GM21786 (cell line): ENCODE measurements at regions not wholly inside any gene's neighbourhood (a gene's known extent, or its start where the extent isn't known, plus 50 kb on each side); places are given as distances from the start of the nearest gene placed in this dataset.
A peak's percentile ranks its signal among the peaks of the same experiment; 100 is the strongest.
"Not testable (repeated sequence)": the region's sequence is repeated elsewhere in the genome, so short reads cannot be mapped to it uniquely, and the experiment has no call there.

Experiments
- ATAC-seq: cut with Tn5 transposase; IDR thresholded peaks from one replicate; pipeline ENCODE4 v1.9.1; 2021; ENCODE audit not compliant: unreplicated experiment

GRCh38 chrX:78603908-78604307, 55.2 kb downstream of the RTL3 start:
- ATAC-seq, result no peak

- ATAC-seq, result no peak
Measured at GRCh38 chrX:78595901-78596502, 63.1 kb downstream of the RTL3 start.

DNA sequence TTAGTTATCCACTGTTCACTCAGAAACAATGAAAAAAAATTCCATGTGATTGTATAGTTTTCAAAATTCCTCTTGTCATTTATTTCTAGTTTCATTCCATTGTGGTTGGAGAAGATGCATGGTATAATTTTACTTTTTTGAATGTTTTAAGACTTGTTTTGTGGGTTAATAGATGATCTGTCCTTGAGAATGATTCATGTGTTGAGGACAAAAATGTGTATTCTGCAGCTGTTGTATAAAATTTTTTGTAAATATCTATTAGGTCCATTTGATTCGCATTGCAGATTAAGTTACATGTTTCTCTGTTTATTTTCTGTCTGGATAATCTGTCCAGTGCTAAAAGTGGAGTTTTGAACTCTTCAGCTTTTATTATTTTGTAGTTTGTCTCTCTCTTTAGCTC, 65.4 kb downstream of the RTL3 start:
- no peak for ATAC-seq

GRCh38 chrX:78592030-78592429, 67.1 kb downstream of the RTL3 start:
- ATAC-seq, result no peak

GRCh38 chrX:78574306-78574705, 84.8 kb downstream of the RTL3 start:
- ATAC-seq, result no peak

DNA sequence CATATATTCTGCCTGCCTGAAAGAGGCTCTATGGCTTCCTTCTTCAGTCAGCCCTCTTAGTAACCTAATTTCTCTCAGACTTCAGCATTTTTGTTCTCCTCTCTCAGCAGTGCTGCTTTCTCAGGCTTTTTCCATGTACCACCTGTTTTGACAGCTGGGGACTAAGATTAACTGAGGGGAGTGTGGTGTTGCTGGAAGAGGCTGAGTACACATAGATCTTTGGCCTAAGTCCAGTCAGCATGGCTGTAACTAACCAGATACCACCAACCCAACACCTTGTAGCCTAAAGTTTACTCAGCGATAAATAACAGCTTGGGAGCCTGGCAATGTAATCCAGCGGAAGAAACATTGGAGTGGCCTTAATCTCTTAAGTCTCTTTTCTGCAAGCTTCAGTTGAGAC, 85.5 kb downstream of the RTL3 start:
- ATAC-seq, result no peak

GRCh38 chrX:78571849-78572248, 87.3 kb downstream of the RTL3 start:
- ATAC-seq, result no peak

DNA sequence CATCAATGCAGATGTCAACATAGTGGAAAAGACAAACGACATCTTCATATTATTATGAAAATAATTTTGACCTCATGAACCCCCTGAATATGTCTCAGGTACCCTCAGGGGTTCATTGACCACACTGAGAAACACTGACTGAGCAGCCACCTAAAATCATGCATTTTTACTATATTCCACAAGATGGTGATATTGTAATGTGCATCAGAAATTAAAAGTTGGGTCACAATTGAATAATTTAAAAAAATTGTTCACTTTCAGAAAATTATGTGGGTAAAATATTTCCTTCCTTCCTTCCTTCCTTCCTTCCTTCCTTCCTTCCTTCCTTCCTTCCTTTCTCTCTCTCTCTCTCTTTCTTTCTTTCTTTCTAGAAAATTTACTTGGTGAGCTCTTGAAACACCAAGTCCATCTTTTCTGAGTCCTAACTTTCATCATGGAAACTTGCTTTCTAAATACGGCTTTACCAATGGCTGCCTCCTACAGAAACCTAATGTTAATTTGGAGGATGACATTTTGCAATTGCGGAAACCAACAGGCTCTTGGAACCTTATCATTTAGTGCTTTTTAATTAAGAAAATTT, 103.6 kb downstream of the RTL3 start:
- ATAC-seq, result no peak

DNA sequence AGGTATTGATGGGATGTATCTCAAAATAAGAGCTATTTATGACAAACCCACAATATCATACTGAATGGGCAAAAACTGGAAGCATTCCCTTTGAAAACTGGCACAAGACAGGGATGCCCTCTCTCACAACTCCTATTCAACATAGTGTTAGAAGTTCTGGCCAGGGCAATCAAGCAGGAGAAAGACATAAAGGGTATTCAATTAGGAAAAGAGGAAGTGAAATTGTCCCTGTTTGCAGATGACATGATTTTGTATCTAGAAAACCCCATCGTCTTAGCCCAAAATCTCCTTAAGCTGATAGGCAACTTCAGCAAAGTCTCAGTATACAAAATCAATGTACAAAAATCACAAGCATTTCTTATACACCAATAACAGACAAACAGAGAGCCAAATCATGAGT, 106.5 kb downstream of the RTL3 start:
- not testable (repeated sequence) for ATAC-seq

- no peak for ATAC-seq
Measured at GRCh38 chrX:78548012-78548411, 111.1 kb downstream of the RTL3 start.

DNA sequence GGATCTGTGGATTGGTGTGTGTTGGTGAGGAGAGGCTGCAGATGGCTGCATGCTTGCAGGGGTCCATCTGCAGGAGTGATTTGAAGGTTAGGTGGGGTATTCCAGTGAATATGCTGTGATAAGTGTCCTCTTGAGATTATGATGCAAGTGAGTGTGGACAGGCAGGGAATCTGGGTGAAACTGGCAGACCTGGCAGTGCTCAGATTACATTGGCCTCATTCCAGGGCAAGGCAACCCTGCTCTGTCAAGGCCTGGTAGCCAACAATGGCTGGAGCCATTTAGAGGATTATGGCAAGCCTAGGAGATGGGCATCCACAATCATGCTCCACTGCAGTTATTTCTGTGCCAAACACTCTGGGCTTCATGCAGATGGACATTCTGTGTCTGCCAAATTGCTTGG, 113.9 kb downstream of the RTL3 start:
- no peak for ATAC-seq

DNA sequence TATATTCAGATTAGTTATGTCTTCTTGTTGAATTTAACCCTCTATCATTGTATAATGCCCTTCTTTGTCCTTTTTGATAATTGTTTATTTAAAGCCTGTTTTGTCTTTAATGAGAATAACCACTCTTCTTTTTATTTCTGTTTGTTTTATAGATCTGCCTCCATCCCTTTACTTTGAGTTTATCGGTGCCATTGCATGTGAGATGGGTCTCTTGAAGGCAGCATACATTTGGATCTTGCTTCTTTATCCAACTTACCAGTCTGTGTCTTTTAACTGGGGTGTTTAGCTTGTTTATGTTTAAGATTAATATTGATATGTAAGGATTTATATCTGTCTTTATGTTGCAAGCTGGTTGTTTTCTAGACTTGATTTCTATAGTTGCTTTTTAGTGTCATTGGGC, 115.8 kb downstream of the RTL3 start:
- ATAC-seq, result no peak

DNA sequence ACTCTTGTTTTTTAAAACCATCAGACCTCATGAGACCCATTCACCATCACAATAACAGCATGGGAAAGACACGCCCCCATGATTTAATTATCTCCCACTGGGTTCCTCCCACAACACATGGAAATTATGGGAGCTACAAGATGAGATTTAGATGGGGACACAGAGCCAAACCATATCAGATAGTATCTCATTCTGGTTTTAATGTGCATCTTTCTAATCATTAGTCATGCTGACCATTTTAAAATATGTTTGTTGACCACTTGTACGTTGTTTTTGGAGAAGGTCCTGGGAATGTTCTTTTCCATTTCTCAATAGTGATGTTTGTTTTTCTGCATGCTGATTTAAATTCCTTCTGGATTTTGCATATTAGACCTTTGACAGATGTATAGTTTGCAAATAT, 119.0 kb downstream of the RTL3 start:
- no peak for ATAC-seq

DNA sequence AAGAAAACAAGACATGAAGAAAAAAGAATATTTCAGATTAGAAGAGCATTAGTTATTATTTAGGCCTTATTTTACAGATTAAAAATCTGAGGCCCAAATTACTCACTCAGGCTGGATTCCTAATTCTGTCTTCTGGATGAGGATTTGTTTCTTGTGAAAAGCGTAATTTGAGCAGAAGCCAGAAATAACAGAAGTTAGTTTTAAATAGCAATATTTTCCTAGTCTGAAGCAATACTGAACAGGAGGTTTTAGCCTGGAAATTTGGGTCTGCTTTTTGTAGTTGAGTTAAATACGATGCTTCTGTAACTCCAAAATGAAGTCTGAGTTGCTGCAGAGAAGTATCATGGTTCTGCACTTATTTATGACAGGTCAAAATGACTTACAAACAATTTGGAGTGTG, 124.9 kb downstream of the RTL3 start:
- no peak for ATAC-seq

DNA sequence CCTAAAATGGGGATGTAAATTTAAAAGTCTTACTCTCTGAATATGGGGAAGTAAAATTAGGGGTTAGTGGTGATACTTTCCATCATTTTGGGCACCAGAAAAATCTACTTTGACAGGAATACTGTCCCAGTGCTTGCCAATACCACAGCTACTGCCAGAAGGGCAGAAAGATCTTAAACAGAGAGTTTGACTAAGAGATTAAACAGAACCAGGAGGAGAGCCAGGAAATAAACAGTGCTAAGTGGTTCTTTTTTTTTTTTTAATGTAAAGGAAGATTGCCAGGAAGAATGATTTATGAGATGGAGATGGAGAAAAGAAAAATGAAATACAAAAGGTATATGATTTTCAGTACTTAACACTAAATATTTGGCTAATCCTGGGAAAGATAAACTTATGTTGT, 126.8 kb downstream of the RTL3 start:
- ATAC-seq, result no peak

- ATAC-seq, result no peak
Measured at GRCh38 chrX:78527818-78528217, 131.3 kb downstream of the RTL3 start.

- ATAC-seq, result no peak
Measured at GRCh38 chrX:78527263-78527662, 131.9 kb downstream of the RTL3 start.

GRCh38 chrX:78522601-78523000, 136.5 kb downstream of the RTL3 start:
- no peak for ATAC-seq

GRCh38 chrX:78517124-78517523, 142.0 kb downstream of the RTL3 start:
- ATAC-seq, result peak; percentile 78

DNA sequence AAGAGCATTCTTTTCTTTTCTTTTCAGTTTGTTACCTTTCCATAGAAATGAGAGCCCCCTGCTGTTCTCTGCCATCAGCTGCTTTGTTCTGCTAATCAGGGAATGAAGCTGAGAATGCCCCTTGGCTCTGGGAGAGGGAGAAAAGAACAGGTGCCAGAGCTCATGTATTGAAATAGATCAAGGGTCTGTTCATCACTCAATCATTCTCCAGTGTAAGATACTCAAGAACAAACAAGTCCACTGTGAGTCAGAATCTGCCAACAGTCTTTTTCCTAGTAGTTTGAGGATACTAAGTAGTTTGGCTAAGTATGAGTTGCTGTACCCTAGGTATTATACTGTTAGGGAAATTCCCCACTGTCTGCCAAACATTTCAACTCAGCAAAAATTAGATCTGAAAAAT, 144.3 kb downstream of the RTL3 start:
- ATAC-seq, result no peak

DNA sequence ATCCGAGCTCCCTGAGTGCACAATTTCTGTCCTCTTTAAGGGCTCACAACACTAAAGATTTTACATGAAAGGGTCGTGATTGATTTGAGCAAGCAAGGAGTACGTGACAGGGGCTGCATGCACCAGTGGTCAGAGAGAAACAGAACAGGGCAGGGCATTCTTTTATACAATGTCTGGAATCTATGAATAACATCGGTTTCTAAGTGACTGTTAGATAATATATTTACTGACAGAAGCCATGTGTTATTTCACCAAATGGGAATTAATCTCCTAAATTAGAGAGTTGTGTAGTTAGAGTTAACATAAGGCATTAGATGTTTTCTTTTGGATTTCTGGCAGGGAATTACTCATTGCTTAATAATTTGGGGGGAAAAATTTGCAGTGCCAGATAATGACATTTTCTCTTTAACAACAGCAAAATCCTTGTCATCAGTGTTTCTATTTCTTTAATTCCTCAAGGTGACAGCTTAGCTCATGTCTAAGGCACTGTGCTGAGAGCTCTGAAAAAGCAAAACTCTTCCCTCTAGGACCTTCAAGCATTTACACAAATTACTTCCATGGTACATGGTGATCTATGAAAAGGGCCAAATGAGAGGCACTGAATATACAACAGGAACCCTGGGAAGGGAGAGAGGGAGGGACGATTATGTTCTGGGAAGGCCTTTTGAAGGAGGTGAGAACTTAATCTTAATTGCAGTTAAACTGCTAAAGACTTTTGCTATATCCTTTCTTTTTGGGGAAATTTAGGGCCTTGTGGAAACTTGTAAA, 145.0 kb downstream of the RTL3 start:
- ATAC-seq, result no peak

DNA sequence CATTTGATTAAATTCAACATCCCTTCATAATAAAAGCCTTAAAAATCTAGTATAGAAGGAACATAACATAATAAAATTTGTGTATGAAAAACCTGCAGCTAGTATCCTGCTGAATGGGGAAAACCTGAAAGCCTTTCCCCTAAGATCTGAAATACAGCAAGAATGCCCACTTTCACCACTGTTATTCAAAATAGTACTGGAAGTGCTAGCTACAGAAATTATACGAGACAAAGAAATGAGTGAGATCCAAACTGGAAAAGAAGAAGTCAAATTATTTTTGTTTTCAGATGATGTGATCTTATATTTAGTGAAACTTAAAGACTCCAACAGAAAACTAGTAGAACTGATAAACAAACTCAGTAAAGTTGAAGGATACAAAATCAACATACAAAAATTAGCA, 152.9 kb downstream of the RTL3 start:
- no peak for ATAC-seq

DNA sequence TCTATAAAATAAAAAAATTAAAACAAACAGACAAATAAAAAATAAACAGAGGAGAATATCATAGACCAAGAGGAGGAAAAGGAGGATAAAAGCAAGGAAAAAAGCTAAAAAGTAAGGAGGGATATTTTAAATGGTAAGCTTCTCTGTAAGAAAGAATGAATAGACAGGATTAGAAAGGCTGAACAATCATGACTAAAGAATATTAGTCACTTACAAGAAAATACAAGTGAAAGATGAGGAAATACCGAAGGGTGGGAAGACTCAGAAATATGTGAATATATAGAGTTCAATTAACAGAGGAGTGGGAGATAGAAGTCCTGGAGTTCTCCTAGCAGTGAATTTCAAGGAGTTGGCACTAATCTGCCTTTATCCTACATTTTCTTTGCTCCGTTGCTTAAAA, 162.6 kb downstream of the RTL3 start:
- no peak for ATAC-seq
